Activated CD4-positive, alpha-beta T cell treated with anti-CD3 and anti-CD28 coated beads, Interleukin-2, amount 50 U/mL, for 1 hour (primary cell): ENCODE measurements at regions not wholly inside any gene's neighbourhood (a gene's known extent, or its start where the extent isn't known, plus 50 kb on each side); places are given as distances from the start of the nearest gene placed in this dataset.

Experiments
- DNase-seq: peaks from one replicate; pipeline ENCODE4 v3.0.0-alpha.2; 2020

GRCh38 chr12:3947781-3948180, 74.6 kb upstream of the PARP11 start:
- no peak for DNase-seq

- no peak for DNase-seq
Observed at GRCh38 chr12:3945671-3946070, 72.5 kb upstream of the PARP11 start.

- DNase-seq, result no peak
Observed at GRCh38 chr12:3944620-3945019, 71.4 kb upstream of the PARP11 start.

- no peak for DNase-seq
Observed at GRCh38 chr12:3938042-3938544, 64.9 kb upstream of the PARP11 start.

GRCh38 chr12:3935078-3935477, 61.9 kb upstream of the PARP11 start:
- no peak for DNase-seq

GRCh38 chr12:3933819-3934192, 60.6 kb upstream of the PARP11 start:
- DNase-seq, result no peak

GRCh38 chr12:3933074-3933818, 60.0 kb upstream of the PARP11 start:
- peak; percentile 17 for DNase-seq

- DNase-seq, result no peak
Observed at GRCh38 chr12:3931776-3932175, 58.6 kb upstream of the PARP11 start.

- DNase-seq, result peak; percentile 18
Observed at GRCh38 chr12:3931206-3931605, 58.0 kb upstream of the PARP11 start.

- DNase-seq, result no peak
Observed at GRCh38 chr12:3929875-3930615, 56.8 kb upstream of the PARP11 start.

GRCh38 chr12:3928538-3929184, 55.5 kb upstream of the PARP11 start:
- no peak for DNase-seq

- no peak for DNase-seq
Observed at GRCh38 chr12:3925621-3926020, 52.4 kb upstream of the PARP11 start.

- DNase-seq, result no peak
Observed at GRCh38 chr12:3924761-3925160, 51.6 kb upstream of the PARP11 start.

- DNase-seq, result no peak
Observed at GRCh38 chr12:3923021-3923420, 49.8 kb upstream of the PARP11 start.
